Kidney tubule cell (primary cell): ENCODE measurements at regions not wholly inside any gene's neighbourhood (a gene's known extent, or its start where the extent isn't known, plus 50 kb on each side); places are given as distances from the start of the nearest gene placed in this dataset.
A peak's percentile ranks its signal among the peaks of the same experiment; 100 is the strongest.

ENCODE experiments used
- DNase-seq: peaks from one replicate; pipeline ENCODE4 v3.0.0-alpha.2; 2018; ENCODE audit warnings: low spot score

- no peak for DNase-seq
Observed at GRCh38 chr17:33640629-33641028, 347.5 kb upstream of the ASIC2 start.

- no peak for DNase-seq
Observed at GRCh38 chr17:33642002-33642401, 348.9 kb upstream of the ASIC2 start.

DNA sequence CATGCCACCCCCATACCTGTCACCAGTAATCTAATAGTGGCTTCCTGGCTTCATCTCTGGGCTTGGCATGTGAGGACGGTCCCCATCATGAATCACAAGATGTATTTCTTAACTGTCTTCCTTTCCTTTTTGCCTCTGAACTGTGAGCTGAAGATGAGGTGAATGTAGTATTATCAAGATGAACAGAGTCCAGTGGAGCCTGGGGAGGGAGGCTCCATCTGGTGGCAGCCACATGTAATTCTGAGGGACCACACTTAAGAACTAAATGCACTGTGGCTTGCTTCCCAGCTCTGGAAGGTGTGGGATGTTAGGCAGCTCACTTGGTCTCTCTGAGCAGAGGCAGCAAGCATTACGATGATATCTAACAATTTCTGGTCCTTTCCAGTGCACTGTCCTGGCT lies 354.9 kb upstream of the ASIC2 start:
- peak; percentile 37 for DNase-seq

GRCh38 chr17:33650304-33650703 lies 357.2 kb upstream of the ASIC2 start:
- DNase-seq, result no peak

DNA sequence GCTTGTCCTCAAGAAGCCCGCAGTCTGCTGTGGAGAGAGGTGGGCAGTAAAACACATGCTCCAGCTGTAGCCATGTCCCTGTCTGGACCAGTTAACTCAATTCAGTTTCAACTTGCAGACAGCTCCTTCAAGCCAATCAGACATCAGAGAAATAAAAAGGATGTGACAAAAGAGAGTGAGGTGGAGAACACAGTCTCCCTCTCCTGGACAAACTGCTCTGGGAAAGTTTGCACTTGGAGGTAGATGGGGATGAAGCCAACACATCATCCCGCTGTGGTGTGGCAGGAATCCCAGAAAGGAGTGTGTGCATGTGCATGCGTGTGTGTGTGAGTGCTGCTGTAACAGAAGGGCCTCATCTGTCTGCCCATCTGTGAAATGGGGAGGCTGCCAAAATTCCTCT lies 358.6 kb upstream of the ASIC2 start:
- DNase-seq, result no peak

- no peak for DNase-seq
Observed at GRCh38 chr17:33652731-33653398, 359.8 kb upstream of the ASIC2 start.

DNA sequence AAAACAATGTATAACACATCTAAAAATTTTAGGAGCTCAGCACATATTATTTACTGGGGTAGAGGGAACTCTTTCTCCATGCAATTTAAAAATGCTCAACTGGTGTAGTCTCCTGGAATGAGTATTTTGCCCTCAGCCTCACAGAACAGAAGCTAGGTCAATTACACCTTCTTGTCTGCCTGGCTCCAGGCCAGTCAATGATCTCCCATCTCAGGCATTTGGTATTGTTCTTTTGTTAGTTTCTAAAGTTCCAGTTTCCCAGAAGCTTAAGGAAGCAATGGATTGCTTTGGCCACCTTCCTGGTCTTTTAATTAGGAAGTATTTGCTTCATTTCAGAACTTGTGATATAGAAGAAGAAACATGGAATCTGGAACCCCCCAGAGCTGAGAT lies 360.3 kb upstream of the ASIC2 start:
- no peak for DNase-seq

- no peak for DNase-seq
Observed at GRCh38 chr17:33657181-33657580, 364.1 kb upstream of the ASIC2 start.

DNA sequence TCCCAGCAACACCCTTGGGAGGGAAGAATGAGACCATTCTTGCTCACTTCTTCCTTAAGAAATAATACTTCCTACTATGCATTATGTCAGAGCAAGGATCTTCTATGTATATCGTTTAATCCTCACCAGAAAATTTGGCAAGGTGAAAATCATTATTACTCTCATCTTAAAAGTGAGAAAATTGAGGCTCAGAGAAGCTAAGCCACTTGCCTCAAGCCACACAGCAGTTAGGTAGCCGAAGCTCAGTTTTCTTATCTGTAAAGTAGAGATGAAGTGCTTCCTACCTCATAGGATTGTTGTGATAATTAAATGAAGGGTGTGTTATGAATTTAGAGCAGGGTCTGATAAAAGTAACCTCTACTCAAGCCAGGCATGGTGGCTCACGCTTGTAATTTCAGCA lies 368.9 kb upstream of the ASIC2 start:
- DNase-seq, result no peak

GRCh38 chr17:33664116-33664840 lies 371.2 kb upstream of the ASIC2 start:
- DNase-seq, result no peak

GRCh38 chr17:33667052-33667509 lies 374.0 kb upstream of the ASIC2 start:
- no peak for DNase-seq

GRCh38 chr17:33667671-33668070 lies 374.6 kb upstream of the ASIC2 start:
- no peak for DNase-seq

DNA sequence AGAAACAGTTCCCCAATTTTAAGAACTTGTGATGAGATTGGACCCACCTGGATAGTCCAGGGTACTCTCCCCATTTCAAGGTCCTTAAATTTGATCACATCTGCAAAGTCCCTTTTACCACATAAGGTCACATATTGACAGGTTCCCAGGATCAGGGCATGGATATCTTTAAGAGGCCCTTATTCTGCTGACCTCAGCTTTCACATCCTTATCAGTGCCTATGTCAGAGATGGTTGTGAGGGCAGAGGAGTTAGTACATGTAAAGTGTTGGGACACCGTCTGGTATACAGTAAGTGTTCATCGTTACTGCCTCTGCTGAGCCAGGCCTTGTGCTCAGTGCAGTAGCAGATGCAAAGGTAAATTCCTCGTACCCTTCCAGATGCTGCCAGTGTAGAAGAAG lies 375.4 kb upstream of the ASIC2 start:
- DNase-seq, result no peak

DNA sequence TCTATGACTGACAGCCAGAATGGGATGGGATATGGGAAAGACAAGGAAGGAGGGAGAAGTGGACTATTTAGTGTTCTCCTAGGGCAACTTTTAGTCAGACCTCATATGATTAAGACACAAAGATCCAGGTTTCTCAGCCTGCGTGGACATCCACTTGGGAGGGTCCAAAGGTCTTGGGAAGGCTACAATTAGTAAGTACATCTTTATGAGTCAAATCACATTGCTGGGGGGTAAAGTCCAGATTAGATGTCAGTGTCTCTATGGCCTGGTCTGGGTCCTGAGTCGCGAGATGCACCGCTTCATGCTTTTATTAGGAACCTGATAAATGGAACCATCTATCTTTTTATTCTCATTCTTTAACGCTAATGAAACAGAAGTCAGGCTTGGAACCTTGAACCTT lies 378.4 kb upstream of the ASIC2 start:
- DNase-seq, result no peak

DNA sequence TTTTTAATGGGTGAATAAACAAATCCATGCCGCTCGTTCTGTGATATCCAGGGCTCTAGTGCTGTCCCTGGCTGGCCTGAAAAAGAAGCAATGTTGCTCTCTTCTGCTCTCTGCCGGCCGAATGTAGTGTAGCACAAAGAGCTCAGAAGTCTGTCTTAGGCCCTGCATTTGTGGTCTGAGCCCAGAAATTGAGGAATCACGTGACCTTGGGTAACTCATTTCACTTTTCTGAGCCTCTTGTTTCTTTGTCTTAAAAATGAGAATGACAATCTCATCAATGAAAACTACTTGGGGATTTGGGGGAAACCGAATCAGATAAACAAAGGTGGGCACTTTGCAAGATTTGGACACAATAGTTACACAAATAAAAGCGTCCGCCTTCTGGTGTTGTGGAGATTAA lies 381.6 kb upstream of the ASIC2 start:
- peak; percentile 64 for DNase-seq

GRCh38 chr17:33676444-33676843 lies 383.3 kb upstream of the ASIC2 start:
- DNase-seq, result no peak

DNA sequence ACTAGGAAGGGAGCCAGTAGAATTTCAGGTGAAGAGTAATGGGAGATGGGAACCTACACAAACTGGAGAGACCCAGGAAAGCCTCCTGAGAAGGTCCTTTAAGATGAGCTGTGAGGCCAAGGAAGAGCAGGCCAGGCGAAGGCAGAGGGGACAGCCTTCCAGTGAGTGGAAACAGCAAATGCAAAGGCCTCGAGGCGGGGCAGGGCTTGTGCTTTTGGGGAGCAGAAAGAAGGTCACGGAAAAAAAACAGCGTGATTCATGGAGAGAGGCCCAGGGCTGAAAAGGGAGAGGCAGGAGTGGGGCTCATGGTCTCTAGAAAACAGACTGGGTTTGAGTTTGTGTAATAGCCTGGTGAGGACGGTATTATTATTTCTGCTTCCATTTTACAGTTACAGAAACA lies 386.5 kb upstream of the ASIC2 start:
- no peak for DNase-seq

GRCh38 chr17:33680472-33680871 lies 387.4 kb upstream of the ASIC2 start:
- DNase-seq, result no peak

DNA sequence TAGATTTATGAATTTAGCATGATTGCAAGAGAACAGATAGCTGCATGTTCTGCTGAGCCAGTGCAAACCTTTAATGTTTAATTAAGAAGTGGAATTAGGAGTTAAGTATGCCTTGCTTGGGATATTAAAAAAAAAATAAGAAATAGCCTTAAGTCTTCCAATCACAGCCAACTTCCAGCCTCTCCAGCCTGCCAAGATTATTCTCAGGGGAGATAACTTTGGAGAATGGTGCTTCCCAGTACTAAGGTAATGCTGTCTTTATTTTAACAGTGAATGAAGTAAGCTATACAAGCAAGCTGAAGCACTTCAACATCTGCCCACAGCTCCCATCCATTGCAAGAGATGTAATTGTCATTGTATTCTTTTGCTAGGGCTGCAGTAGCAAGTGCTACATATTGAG lies 389.5 kb upstream of the ASIC2 start:
- no peak for DNase-seq

DNA sequence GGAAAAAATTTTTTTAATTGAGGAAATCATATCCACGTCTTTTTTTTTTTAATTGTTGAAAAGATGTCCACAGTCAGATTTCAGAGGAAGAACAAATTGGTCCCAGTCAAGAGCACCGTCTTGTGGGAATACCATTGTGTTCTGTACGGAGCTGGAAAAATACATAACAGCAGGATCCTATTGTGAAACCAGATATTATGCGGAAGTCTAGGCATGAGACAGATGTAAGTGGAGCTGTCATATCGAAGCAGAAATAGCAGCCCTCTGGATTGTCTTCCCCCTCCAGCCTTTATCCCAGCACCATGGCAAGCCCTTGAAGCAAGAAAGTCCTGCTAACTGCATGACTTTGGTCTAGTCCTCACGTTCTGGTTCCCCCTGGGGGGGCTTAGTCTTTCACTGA lies 391.6 kb upstream of the ASIC2 start:
- DNase-seq, result no peak

- peak; percentile 12 for DNase-seq
Observed at GRCh38 chr17:33686171-33686570, 393.1 kb upstream of the ASIC2 start.

DNA sequence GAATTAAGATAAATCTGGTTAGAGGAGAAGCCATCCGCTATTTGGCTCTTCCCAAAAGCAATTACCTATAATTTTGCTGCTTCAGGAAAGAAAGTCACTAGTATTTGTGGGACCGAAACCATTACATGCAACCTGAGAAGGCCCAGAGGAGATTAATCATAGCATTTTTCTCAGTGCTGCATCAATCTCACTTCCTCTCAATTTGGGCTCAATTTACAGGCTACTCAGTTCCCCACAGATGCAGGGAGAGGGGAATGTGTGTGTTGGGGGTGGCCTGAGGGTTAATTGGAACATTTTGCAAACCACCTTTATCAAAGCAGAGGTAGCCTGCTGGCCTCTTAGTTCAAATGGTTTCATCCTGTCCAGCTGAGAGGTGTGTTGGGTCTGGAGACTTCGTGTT lies 394.7 kb upstream of the ASIC2 start:
- no peak for DNase-seq

DNA sequence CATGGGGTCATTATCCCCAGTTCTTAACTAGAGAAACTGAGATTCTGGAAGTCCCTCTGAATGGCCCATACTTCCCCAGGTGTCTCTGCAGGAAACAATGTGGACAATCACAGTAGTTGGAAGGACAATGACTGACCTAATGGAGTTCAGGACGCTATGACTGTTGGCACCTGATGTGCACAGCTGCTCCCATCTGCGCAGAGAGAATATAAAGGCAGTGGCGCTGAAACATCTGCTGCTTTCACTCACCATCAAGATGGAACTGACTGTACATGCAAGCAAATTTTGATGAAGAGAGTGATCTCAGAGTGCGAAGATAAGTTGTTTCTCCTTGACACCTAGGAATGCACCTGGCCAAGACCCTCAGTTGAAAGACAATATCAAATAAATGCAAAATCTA lies 395.7 kb upstream of the ASIC2 start:
- DNase-seq, result no peak

DNA sequence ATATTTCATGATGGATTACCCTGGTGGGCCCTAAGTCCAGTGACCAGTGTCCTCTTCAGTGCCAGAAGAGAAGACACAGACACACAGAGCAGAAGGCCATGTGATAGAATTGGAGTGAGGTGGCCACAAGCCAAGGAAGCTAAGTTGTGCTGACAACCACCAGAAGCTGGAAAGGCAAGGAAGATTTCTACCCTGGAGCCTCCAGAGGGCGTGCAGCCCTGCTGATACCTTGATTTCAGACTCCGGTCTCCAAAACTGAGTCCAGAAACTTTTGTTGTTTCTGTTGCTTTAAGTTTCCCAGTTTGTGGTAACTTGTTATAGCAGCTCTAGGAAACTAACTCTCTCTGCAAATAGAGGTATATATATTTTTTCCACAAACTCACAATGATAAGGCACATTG lies 396.6 kb upstream of the ASIC2 start:
- DNase-seq, result no peak
